Activated CD8-positive, alpha-beta memory T cell treated with anti-CD3 and anti-CD28 coated beads, Interleukin-2, amount 50 U/mL, for 24 hours (primary cell): ENCODE measurements at regions not wholly inside any gene's neighbourhood (a gene's known extent, or its start where the extent isn't known, plus 50 kb on each side); places are given as distances from the start of the nearest gene placed in this dataset.

ENCODE experiments used
- DNase-seq: peaks from one replicate; pipeline ENCODE4 v3.0.0-alpha.2; 2020; ENCODE audit errors: extremely low read depth

DNA sequence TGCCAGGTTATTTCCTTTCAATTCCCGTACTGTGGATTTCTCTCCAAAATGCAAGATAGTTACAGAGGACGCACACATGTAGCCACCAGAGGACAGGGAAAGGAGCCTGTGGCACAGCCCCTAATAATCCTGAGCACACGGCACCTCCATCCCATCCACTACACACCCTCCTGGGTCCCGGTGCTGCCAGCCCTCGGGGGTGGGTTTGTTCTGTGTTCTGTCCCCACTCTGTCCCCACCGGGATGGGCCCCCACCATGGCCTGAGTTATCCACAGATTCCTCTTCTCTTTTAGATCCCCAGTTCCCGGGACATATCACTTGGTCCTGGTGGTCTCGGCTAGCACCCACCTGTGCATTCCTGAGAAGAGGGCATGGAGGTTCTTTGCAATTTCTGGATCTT, 196.9 kb upstream of the PPP2R2D start:
- no peak for DNase-seq

DNA sequence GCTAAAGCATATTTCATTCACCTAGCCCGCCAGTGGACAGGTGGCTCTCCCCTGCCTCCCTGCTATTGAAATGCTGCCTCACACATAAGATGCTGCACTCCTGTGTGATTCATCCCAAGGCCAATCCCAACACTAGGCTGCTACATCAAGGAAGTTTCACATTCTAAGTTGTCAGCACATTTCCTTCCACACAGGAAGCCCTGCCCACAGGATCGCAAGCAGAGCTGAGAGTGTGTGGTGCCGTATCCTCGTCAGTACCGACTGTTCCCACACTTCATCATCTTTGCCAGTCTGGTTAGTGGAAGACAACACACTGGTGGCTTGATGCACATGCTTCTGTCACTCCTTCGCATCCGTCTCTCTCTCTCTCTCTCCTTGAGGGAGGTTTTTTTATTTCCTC, 194.3 kb upstream of the PPP2R2D start:
- no peak for DNase-seq

DNA sequence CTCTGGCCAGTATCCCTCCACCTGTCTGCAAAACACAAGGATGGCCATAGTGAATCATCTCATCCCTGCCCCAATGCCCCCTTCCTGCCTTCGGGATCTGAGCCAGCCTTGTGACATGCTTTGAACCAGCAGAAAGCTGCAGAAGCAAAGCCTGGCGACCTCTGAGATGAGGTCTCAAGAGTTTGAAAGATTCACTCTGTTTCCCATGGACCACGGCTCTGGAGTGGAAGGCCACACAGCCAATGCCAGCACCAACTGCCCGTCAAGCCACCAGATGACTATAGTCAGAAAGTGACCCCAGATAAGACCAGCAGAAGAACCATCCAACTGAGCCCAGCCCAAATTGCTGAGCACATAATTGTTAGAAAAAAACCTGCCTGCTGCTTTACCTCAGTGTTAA, 193.9 kb upstream of the PPP2R2D start:
- DNase-seq, result no peak

DNA sequence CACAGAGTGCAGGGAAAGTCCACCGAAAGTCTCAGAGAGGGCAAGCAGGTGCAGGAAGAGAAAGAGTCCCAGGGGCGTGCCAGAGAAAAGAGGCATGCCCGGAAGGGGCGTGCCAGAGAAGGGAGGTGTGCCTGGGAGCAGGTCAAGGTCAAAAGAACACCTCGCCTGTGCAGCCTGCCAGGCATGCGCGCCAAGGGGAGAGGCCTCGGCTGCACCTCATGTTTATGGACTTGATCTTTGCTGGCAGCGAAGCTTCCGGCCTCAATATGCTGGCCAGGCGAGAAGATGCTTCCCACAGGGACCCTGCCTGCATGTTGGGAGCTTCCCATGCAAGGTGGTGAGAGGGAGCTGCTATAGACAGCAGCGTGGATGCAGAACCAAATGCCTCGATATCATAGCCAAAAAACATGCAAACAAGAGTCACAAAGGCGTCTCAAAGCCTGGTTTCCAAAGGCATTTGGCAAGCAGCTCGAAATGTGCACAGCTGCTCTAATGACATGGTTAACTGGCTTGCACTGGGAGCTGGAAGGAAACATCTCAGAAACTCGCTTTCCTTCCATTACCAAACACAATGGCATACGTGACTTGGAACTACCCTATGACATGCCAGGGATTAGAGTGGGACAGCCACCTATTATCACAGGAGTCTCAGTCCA, 192.5 kb upstream of the PPP2R2D start:
- DNase-seq, result no peak

DNA sequence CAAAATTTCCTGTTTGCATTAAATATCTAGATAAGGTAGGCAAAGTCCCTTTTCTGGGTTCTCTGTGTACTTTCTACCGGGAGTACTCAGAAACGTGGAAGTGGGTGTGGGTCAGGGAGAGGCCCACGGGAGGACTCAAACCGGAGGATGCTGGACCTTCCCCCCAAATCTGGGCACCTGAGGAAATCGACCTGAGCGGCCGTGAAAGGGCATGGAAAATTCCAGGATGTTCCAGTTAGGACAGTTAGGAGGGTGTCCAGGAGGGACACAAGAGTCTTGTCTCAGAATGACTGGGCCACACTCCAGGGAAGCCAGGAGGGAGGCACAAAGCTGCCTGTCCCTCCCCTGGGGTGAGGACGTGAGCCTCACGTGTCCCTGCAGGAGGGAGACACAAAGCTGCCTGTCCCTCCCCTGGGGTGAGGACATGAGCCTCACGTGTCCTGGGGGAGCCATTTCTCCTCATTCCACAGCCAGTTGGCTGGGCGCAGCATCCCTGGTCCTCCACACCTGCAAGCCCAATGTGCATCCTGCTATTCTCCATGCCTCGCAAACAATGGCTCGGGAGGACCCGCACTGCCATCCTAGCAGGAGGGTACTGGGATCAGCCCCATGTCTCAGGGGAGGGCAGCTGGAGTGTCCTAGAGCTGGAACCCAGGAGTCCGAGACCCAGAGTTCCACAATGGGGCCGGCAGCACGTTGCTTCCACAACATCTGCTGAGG, 190.5 kb upstream of the PPP2R2D start:
- DNase-seq, result no peak

DNA sequence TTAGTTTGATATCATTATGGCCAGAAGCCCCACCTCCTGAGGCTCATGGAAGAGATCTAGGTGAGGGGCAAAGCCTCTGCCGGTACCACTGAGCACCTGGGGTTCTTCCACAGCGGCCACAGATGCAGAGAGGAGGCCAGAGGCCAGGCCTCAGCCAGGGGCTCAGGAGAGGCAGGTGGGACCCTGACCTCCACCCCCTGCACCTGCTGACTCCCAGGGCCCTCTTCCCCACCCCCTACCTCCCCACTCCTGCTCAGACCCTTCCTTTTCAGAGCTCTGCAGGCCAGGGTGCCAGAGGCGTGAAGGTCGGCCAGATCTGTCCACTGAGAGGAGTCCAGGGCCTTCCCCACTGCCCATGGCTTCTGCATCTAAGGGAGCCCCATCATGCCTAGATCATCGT, 178.7 kb upstream of the PPP2R2D start:
- no peak for DNase-seq

DNA sequence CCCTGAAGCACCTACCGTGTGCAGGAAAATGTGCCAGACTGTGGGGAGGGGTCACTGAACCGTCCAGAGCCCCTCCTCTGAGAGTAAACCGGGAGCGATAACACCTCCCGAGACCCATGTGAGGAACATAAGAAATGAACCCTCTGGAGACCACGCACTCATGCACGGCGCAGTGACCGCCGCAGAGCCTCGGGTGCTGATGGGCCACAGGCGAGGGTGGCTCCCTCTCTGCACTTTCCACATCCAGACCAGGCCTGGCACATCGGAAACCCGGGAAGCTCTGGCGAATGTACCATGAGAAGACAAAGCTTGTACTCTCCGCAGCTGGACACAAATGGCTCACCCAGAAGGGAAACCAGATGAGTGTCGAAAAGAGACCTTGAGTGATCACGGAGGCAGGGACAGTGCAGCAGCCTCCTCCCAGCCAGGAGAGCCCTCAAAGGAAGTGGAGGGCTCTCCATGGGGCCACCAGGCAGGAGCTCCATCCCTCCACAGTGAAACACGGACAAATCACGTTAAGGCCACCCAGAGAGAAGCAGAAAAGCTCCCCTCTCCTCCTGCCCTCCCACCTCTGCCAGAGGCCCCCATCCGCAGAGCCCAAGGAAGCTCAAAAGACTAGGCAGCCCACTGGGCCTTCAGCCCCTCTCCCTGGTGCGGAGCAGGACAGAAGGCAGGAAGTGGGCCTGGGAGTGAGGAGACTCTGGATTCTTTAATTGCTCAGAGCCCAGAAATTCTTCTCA, 178.1 kb upstream of the PPP2R2D start:
- DNase-seq, result no peak

DNA sequence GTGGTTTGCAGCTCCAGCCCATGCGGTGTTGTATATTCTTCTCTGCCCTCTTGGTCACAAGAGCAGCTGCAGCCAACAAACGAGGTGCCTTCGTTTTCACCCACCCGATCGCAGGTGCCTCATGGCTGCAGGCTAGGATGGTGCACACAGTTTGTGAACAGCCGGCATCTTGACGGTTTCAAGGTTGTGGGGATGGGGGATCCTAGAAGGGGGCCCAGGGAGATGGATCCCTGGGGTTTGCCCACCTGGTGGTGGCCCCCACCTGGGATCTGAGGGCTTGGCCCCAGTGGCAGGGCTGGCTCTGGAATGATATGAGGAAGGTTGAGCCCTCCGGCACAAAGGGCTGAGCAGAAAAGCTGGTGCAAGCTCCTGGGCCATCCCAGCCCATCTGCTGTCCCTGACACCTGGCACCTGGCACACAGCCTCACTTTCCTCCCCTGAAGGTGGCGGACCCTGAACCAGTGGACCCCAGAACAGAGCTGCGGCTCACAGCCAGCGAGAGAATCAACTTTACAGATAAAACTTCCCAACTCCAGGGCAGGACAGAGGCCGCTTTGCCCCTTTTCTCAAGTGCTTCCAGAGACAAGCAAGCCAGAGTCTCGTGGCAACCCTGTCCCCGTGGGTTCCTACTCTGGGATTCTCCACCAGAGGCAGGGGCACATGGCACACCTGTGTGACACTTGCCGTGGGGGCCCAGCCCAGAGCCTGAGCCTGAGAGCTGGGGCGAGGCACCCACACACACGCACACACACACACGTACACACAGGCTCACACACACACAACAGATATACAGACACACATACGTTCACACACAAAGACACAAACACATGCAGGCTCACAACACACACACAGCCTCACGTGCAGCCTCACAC, 177.3 kb upstream of the PPP2R2D start:
- no peak for DNase-seq

DNA sequence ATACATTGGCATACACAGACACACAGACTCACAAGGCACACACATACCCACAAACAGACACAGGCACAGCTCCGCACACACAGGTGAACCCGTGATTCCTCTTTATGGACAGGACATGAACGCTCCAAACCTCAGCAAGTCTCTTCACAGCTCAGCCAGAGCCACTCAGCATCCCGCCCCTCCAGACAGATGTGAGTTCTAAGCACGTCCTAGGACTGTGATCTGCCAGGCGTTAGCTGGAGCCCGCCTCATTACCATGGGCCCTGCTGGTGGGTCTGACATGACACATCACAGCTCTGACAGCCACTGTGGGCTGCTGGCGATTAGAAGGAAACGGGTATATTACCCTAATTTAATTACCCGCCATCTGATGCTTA, 176.7 kb upstream of the PPP2R2D start:
- DNase-seq, result no peak

DNA sequence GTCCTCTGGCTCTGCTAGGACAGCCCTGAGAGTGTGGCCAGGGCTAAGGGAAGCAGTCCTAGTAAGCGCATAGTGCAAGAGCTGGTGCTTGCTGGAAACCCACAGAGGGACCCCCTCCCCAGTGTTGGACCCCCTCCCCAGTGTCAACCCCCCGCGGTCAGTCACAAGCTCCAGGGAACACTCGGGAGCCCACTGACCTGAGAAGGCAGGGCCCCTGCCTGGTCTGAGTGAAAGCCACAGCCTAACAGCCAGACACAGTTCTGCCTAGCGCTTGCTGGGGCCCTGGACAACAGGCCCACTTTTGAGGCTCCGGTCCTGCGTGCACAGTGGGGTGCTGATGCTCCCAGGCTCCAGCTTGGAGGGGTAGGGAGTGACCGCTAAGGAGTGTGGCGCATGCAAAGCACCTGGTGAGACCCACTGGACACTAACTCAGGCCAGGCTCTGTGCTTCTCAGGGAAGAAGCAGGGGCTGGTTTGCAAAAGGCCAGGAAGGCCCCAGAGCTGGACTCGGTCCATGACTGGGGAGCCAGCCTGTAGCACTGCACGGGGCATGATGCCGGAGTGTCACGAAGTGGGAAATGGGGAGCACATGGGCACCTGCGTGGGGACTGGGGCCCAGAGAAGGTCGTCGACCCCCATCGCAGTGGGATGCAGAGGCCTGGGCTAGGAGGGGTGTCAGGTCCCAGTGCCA, 175.8 kb upstream of the PPP2R2D start:
- DNase-seq, result no peak

DNA sequence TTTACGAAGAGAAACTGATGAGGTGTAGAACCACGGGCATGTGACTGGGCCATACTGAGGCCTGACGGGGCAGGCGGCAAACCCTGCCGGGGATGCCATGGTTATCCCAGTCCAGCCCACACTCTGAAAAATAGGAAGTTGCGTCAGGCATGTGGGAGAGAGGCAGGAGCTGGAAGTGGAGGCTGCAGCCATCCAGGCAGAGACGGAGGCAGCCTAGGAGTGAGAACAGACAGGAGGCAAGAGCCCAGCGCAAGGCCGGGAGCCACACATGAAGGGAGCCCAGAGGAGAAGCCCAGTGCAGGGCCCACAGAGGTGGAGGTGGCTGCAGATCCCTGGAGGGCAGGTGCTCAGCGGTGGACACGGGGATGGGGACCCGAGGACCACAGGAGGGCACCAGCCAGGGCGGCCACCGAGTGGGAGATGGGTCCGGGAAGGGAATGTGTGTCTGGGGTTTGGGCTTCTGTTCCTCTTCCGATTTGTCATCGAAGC, 175.2 kb upstream of the PPP2R2D start:
- DNase-seq, result no peak

DNA sequence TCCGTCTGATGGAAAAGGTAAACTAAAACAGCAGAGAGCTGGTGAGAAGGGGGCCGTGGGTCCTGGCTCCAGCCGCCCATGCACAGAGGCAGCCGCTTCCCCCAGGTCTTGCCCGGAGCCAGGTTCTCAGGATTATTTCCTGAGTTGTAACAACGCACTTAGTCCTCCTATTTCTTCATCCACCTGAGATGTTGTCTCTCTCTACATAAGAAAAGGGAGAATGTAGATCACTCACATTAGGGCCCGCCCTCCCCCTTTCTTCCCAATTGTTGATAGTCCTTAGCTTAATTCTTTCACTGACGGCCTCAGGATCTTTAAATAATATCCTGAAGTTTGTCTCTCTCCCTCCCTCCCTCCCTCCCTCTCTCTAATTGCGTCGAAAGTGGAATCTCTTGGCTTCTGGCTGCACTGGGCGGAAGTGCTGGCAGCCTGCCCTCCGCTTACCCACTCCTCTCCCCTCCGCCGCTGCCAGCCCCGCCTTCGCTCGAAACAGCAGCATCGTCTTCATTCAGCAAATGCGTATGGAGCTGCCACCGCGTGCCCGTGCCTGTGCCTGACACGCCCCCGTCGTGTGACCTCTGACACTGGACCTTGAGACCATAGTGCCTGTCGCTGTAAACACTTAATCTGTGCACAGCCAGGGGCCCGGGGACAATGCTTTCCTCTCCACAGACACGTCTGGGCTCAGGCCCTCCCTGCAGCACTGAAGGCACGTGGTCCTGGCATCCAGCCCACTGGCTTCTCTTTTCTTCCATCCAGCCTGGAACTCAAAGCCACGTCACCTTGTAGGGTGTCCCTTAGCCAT, 174.5 kb upstream of the PPP2R2D start:
- DNase-seq, result no peak

DNA sequence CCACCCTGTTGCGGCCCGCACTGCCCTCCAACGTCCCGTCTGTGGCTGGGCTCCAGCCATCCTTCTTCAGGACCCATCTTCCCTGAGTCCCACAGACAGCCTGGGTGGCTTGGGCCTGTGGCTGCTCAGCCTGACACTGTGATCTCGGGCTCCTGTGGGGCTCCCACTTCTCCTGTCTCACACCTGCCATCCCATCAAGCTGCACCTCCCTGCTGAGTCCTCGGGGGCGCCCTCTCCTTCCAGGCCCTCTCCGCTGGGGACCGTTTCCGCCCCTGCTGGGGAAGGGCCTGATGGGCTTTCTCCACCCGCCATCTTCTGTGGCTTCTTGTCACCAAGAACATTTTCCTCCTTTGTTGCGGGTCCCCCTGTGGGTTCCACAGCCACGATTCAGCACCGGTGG, 173.8 kb upstream of the PPP2R2D start:
- no peak for DNase-seq

DNA sequence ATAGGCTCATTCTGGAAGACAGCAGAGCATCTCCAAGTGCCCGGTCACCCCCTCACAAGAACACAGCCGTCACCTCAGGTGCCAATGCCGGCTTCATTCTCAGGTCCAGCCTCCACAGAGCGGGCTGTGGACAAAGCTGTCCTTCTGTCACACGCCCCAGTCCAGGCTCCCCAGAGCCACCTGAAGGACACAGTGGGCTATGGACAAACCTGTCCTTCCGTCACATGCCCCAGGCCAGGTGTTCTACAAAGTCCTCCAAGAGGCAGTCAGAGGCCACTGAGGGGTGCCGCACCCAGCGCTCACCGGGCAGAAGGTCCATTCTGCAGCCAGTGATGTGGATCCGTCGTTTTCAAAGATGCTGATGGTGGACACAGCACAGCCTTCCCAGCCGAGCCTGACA, 173.2 kb upstream of the PPP2R2D start:
- no peak for DNase-seq

DNA sequence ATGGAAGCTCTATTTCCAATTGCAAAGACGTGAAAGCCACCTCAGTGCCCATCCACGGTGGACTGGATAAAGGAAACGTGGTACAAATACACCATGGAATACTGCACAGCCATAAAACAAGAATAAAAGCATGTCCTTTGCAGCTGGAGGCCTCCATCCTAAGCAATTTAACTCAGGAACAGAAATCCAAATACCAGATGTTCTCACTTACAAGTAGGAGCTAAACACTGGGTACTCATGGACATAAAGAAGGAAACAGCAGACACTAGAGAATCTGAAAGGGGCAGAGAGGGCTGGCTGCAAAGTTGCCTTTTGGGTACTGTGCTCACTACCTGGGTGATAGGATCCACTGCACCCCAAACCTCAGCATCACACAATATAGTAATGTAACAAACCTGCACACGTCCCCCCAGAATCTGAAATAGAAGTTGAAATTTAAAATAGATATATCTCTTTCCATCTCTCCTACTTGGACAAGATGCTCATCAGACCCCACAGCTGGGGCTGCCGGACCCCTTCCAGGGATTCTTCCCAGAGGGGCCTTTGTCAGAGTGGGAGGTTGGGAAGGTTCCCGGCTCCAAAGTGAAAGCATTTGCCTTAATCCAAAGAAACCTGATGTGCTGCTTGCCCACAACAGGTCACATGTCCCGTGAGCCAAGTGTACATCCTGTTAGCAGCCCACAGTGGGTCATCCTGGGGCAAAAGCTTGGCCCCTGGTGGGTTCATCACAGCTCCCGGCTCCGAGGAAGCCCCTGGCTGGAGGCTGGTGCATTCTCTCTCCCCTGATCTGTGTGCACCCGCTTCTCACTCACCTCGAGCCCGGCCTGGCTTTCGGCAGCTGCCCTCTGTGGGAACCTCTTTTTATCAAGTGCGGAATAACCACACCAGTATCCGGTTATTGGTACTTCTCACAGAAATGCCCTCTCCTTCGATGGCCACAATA, 172.3 kb upstream of the PPP2R2D start:
- DNase-seq, result no peak

DNA sequence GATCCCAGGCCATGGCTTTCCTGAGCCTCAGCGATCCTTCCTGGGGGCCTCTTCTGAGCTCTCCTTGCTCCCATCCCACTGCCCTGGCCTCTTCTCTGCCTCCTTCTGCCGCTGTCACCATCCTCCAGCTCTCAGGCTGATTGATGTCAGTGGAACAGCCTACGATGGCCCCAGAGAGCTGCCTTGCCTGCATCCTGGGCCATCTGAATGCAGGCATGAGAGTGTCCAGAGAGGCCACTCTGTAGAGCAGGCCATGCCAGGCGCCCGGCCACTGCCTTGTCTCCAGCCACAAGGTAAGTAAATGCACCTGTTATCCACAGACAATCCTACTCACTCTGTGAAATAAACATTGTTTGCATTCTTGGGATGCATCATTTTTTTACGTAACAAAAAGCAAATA, 171.4 kb upstream of the PPP2R2D start:
- DNase-seq, result no peak

DNA sequence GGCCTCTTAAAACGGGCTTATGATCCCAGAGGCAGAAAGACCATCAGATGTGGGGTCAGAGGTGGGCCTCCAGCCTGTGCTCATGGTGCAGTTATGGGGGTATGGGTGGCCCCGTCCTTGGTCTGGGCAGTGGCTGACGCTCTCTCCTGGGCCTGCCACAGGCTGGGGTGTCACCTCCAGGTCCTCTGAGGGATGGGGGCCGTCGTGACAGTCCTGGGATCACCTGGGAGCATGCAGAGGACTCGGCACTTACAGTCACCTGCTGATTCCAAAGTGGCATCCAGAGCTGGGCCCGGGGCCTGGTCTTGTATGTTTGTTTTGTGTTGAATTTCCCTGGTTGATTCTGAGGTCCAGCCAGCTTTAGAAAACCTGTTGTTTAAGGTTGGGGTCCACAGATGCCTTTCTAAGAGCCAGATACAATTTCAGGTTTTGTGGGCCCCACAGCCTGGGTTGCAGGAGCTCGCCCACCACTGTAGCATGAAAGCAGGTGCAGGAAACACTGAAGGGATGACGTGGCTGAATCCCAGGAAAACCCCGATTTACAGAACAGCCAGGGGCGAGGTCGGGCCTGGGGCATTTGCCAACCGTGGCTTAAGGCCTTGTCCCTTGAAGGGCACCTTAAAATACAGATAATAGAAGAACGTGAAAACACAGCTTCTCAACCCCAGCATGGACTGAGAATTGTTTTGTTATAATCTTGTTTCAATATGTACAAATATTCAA, 170.7 kb upstream of the PPP2R2D start:
- no peak for DNase-seq

DNA sequence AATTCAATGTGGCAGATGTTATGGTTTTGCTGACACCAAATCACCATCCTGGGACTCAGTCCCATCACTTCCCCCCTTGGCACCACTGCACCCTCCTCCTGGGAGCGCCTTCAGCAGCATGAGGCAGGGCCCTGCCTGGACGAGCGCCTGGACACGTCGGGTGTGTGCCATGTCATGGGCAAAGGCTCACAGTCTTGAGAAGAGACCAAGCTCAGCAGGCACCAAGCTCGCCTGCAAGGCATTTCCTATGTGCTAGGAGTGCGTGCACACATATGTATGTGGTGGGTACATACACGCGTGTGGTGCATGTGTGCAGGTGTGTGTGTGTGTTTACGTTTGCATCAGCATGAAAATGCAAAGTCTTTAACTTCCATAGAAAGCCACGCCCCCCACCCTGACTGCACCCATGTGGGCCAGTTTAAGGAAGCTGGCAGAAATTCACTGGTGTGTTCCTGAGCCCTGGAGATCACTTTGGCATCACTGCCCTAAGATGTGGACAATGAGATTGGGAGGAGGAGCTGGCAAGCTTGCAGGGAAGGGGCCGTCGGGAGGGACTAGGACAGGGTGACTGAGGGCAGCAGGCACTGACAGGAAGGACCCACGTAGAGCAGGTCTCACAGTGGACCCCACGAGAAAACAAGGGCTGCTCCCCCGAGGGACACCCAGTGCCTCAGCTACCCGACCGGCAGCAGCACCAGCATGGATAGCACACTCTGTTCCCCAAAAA, 169.9 kb upstream of the PPP2R2D start:
- DNase-seq, result no peak
